HepG2 (cell line): ENCODE measurements at regions not wholly inside any gene's neighbourhood (a gene's known extent, or its start where the extent isn't known, plus 50 kb on each side); places are given as distances from the start of the nearest gene placed in this dataset.

Experiments
- BCL6 ChIP-seq: IDR thresholded peaks from 2 replicates; pipeline ENCODE4 v1.6.1; 2016; ENCODE audit warnings: missing genetic modification reagents, missing compliant biosample characterization
- CHCHD3 ChIP-seq: sonication (generic); formaldehyde crosslinking; IDR thresholded peaks from 2 replicates; pipeline ENCODE4 v1.8.0; 2022; ENCODE audit warnings: mild to moderate bottlenecking, missing genetic modification reagents, moderate library complexity
- MBD4 ChIP-seq: IDR thresholded peaks from 2 replicates; pipeline ENCODE4 v1.6.1; 2012; ENCODE audit warnings: low read length, inconsistent platforms, borderline replicate concordance
- MLLT10 ChIP-seq: sonication (generic); formaldehyde crosslinking; IDR thresholded peaks from 2 replicates; pipeline ENCODE4 v1.4.0; 2020; ENCODE audit warnings: missing genetic modification reagents
- NFRKB ChIP-seq: fragments of 450-650 bp; IDR thresholded peaks from 2 replicates; pipeline ENCODE4 v1.6.1; 2017
- PAWR ChIP-seq: sonication (generic); formaldehyde crosslinking; IDR thresholded peaks from 2 replicates; pipeline ENCODE4 v1.4.0; 2020; ENCODE audit warnings: missing genetic modification reagents, mild to moderate bottlenecking, borderline replicate concordance
- RFXAP ChIP-seq: sonication (generic); formaldehyde crosslinking; IDR thresholded peaks from 2 replicates; pipeline ENCODE4 v1.4.0; 2020; ENCODE audit warnings: missing genetic modification reagents, borderline replicate concordance
- TCF12 ChIP-seq, 2 experiments: fragments of 450-650 bp in 1 of 2; sonication (generic) in 1 of 2; formaldehyde crosslinking in 1 of 2; IDR thresholded peaks; 2 replicates each; pipeline versions ENCODE4 v1.6.1 to v1.8.0; 2017 to 2022; ENCODE audit warnings: antibody characterized with exemption in 1 of 2, mild to moderate bottlenecking in 1 of 2, missing genetic modification reagents in 1 of 2, moderate library complexity in 1 of 2
- TSC22D2 ChIP-seq: sonication (generic); formaldehyde crosslinking; IDR thresholded peaks from 2 replicates; pipeline ENCODE4 v1.5.1; 2020; ENCODE audit warnings: missing genetic modification reagents, mild to moderate bottlenecking, borderline replicate concordance
- ZNF121 ChIP-seq: sonication (generic); formaldehyde crosslinking; IDR thresholded peaks from 2 replicates; pipeline ENCODE4 v1.5.0; 2020; ENCODE audit warnings: mild to moderate bottlenecking, missing genetic modification reagents
- ZNF20 ChIP-seq: sonication (generic); formaldehyde crosslinking; IDR thresholded peaks from 2 replicates; pipeline ENCODE4 v1.4.0; 2020; ENCODE audit warnings: mild to moderate bottlenecking, moderate library complexity, missing genetic modification reagents
- ZNF30 ChIP-seq: sonication (generic); formaldehyde crosslinking; IDR thresholded peaks from 2 replicates; pipeline ENCODE4 v1.5.0; 2020; ENCODE audit warnings: mild to moderate bottlenecking, missing genetic modification reagents
- ZNF335 ChIP-seq: sonication (generic); formaldehyde crosslinking; IDR thresholded peaks from 2 replicates; pipeline ENCODE4 v1.4.0; 2020; ENCODE audit warnings: missing genetic modification reagents
- ZNF382 ChIP-seq: sonication (generic); formaldehyde crosslinking; IDR thresholded peaks from 2 replicates; pipeline ENCODE4 v1.5.0; 2020; ENCODE audit warnings: missing genetic modification reagents, mild to moderate bottlenecking, borderline replicate concordance
- ZNF556 ChIP-seq: sonication (generic); formaldehyde crosslinking; IDR thresholded peaks from 2 replicates; pipeline ENCODE4 v1.4.0; 2020; ENCODE audit warnings: mild to moderate bottlenecking, missing genetic modification reagents, borderline replicate concordance
- ZNF652 ChIP-seq: IDR thresholded peaks from 2 replicates; pipeline ENCODE4 v1.6.1; 2016; ENCODE audit warnings: low read depth, borderline replicate concordance
- ZNF75D ChIP-seq: sonication (generic); formaldehyde crosslinking; IDR thresholded peaks from 2 replicates; pipeline ENCODE4 v1.8.1; 2023; ENCODE audit warnings: missing genetic modification reagents, mild to moderate bottlenecking, borderline replicate concordance
- ZNF792 ChIP-seq: IDR thresholded peaks from 2 replicates; pipeline ENCODE4 v1.6.1; 2016
- TF ChIP-seq, protein P1 (sequence below): sonication (generic); formaldehyde crosslinking; IDR thresholded peaks from 2 replicates; pipeline ENCODE4 v1.5.1; 2020; ENCODE audit warnings: mild to moderate bottlenecking, missing genetic modification reagents
- TF ChIP-seq, protein P2 (sequence below): sonication (generic); formaldehyde crosslinking; IDR thresholded peaks from 2 replicates; pipeline ENCODE4 v1.5.0; 2020; ENCODE audit warnings: missing genetic modification reagents
- TF ChIP-seq, protein P3 (sequence below): sonication (generic); formaldehyde crosslinking; IDR thresholded peaks from 2 replicates; pipeline ENCODE4 v1.4.0; 2020; ENCODE audit warnings: missing genetic modification reagents, borderline replicate concordance
- TF ChIP-seq, protein P4 (sequence below): IDR thresholded peaks from 2 replicates; pipeline ENCODE4 v1.6.1; 2016; ENCODE audit warnings: mild to moderate bottlenecking, missing biosample characterization, missing genetic modification reagents

DNA sequence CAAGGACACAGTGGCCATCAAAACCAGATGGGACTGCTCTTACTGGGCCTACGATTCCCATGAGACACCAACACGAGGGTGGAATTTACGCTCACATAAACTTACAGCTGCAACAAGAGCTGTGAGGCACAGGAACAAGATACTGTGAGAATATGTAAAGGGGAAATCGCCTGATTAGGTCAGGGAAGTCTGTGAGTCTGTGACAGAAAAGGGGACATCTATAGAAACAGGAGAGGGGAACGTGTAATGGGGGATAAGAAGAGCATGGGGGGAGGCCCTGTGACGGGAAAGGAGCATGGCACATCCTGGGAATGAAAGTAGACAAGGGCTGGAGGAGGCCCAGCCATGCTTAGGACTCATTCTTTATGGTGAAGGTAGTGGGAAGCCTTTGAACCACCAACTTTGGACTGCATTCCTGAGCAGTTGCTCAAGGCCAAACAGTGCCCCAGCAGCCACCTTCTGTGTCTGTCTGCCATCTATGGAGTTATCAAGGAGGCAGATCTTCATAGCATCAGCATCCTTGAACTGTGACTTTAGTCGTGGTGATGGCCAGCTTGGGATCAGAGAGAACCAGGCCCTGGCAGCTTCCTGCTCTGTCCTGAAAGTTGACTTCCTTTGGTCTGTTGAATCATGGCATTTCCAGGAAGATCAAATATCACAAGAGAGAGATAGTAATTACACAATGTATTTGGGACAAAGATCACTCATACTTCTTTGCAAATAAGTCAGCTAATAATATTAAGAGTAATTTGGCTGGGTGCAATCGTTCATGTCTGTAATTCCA lies 87.9 kb upstream of the FAM169A start (continued):
- TF ChIP-seq, protein P1, sequence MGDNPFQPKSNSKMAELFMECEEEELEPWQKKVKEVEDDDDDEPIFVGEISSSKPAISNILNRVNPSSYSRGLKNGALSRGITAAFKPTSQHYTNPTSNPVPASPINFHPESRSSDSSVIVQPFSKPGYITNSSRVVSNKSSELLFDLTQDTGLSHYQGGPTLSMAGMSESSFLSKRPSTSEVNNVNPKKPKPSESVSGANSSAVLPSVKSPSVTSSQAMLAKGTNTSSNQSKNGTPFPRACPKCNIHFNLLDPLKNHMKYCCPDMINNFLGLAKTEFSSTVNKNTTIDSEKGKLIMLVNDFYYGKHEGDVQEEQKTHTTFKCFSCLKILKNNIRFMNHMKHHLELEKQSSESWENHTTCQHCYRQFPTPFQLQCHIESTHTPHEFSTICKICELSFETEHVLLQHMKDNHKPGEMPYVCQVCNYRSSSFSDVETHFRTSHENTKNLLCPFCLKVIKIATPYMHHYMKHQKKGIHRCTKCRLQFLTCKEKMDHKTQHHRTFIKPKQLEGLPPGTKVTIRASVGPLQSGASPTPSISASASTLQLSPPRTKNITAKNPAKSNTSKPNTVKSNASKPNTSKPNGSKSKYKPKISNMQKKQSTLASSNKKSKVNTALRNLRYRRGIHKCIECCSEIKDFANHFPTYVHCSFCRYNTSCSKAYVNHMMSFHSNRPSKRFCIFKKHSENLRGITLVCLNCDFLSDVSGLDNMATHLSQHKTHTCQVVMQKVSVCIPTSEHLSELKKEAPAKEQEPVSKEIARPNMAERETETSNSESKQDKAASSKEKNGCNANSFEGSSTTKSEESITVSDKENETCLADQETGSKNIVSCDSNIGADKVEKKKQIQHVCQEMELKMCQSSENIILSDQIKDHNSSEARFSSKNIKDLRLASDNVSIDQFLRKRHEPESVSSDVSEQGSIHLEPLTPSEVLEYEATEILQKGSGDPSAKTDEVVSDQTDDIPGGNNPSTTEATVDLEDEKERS: peak; percentile 82
- peak; percentile 65; the same call in 1 of the 2 replicates for TF ChIP-seq ZNF335 (CRISPR knock-in tag)
- no peak for TF ChIP-seq MLLT10 (CRISPR knock-in tag)
- TF ChIP-seq TSC22D2: no peak
- no peak for TF ChIP-seq ZNF382 (CRISPR knock-in tag)
- TF ChIP-seq, protein P2, sequence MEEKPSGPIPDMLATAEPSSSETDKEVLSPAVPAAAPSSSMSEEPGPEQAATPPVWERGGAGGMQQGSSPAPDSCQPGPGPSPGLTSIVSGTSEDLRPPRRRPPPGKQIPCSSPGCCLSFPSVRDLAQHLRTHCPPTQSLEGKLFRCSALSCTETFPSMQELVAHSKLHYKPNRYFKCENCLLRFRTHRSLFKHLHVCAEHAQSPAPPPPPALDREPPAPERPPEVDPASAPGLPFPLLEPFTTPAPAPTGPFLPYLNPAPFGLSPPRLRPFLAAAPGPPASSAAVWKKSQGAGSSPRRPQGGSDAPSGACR (CRISPR knock-in tag): no peak; the same call in 1 of the 2 replicates
- no peak for TF ChIP-seq ZNF121 (CRISPR knock-in tag)
- TF ChIP-seq TCF12 (IDR thresholded peaks at IDR 0.05): no peak
- TF ChIP-seq TCF12 (CRISPR knock-in tag; IDR thresholded peaks at IDR 0.05): no peak
- TF ChIP-seq BCL6: peak; percentile 100
- TF ChIP-seq ZNF652 (CRISPR knock-in tag): no peak
- no peak for TF ChIP-seq RFXAP (CRISPR knock-in tag)
- TF ChIP-seq, protein P3, sequence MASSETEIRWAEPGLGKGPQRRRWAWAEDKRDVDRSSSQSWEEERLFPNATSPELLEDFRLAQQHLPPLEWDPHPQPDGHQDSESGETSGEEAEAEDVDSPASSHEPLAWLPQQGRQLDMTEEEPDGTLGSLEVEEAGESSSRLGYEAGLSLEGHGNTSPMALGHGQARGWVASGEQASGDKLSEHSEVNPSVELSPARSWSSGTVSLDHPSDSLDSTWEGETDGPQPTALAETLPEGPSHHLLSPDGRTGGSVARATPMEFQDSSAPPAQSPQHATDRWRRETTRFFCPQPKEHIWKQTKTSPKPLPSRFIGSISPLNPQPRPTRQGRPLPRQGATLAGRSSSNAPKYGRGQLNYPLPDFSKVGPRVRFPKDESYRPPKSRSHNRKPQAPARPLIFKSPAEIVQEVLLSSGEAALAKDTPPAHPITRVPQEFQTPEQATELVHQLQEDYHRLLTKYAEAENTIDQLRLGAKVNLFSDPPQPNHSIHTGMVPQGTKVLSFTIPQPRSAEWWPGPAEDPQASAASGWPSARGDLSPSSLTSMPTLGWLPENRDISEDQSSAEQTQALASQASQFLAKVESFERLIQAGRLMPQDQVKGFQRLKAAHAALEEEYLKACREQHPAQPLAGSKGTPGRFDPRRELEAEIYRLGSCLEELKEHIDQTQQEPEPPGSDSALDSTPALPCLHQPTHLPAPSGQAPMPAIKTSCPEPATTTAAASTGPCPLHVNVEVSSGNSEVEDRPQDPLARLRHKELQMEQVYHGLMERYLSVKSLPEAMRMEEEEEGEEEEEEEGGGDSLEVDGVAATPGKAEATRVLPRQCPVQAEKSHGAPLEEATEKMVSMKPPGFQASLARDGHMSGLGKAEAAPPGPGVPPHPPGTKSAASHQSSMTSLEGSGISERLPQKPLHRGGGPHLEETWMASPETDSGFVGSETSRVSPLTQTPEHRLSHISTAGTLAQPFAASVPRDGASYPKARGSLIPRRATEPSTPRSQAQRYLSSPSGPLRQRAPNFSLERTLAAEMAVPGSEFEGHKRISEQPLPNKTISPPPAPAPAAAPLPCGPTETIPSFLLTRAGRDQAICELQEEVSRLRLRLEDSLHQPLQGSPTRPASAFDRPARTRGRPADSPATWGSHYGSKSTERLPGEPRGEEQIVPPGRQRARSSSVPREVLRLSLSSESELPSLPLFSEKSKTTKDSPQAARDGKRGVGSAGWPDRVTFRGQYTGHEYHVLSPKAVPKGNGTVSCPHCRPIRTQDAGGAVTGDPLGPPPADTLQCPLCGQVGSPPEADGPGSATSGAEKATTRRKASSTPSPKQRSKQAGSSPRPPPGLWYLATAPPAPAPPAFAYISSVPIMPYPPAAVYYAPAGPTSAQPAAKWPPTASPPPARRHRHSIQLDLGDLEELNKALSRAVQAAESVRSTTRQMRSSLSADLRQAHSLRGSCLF (CRISPR knock-in tag): no peak
- TF ChIP-seq ZNF20 (CRISPR knock-in tag): no peak
- TF ChIP-seq, protein P4, sequence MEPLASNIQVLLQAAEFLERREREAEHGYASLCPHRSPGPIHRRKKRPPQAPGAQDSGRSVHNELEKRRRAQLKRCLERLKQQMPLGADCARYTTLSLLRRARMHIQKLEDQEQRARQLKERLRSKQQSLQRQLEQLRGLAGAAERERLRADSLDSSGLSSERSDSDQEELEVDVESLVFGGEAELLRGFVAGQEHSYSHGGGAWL: no peak
- no peak for TF ChIP-seq CHCHD3 (CRISPR knock-in tag)
- no peak for TF ChIP-seq PAWR
- TF ChIP-seq MBD4: no peak
- TF ChIP-seq ZNF556 (CRISPR knock-in tag): peak; percentile 36; the same call in 1 of the 2 replicates
- TF ChIP-seq NFRKB: no peak
- TF ChIP-seq ZNF792 (CRISPR knock-in tag): peak; percentile 78
- no peak for TF ChIP-seq ZNF30 (CRISPR knock-in tag)
- TF ChIP-seq ZNF75D (CRISPR knock-in tag): no peak
